ENCODE measurements at regions not wholly inside any gene's neighbourhood (a gene's known extent, or its start where the extent isn't known, plus 50 kb on each side); places are given as distances from the start of the nearest gene placed in this dataset.

- H3K9me3 ChIP-seq (ENCODE audit: control insufficient read depth, insufficient read depth, low read length): no peaks in the 10 kb centered on the region
- H3K4me1 ChIP-seq (ENCODE audit: insufficient read depth, low read length): peaks cover 29% of the 10 kb centered on the region
- H3K9ac ChIP-seq (ENCODE audit: low read depth, low read length): no peak overlapping the region
- H3K36me3 ChIP-seq (ENCODE audit: insufficient read depth, low read length): no peaks in the 10 kb centered on the region
These were observed 64.7 kb upstream of the MACF1 start for GRCh38 chr1:39139723-39140360.

- Histone ChIP-seq H3K9ac (ENCODE audit: low read depth, low read length) (no peak overlapping the region; the same call in 1 of the 2 replicates), H3K36me3 (ENCODE audit: insufficient read depth, low read length) (no peaks in the 10 kb centered on the region), H3K9me3 (ENCODE audit: control insufficient read depth, insufficient read depth, low read length) (no peaks in the 10 kb centered on the region)
These were observed 62.6 kb upstream of the MACF1 start for GRCh38 chr1:39141925-39142324.

GRCh38 chr1:39142401-39143060 lies 62.0 kb upstream of the MACF1 start:
- H3K9ac ChIP-seq (ENCODE audit: low read depth, low read length): peak overlapping the region; percentile 2; the same call in 1 of the 2 replicates
- H3K9me3 ChIP-seq (ENCODE audit: control insufficient read depth, insufficient read depth, low read length): no peaks in the 10 kb centered on the region

More at GRCh38 chr1:39141925-39142324, 62.6 kb upstream of the MACF1 start:
- peaks cover 34% of the 10 kb centered on the region for H3K4me1 ChIP-seq (ENCODE audit: insufficient read depth, low read length)

GRCh38 chr1:39144924-39145323 lies 59.6 kb upstream of the MACF1 start:
- Histone ChIP-seq H3K4me1 (ENCODE audit: insufficient read depth, low read length) (peaks cover 45% of the 10 kb centered on the region), H3K9me3 (ENCODE audit: control insufficient read depth, insufficient read depth, low read length) (no peaks in the 10 kb centered on the region), H3K9ac (ENCODE audit: low read depth, low read length) (no peak overlapping the region), H3K36me3 (ENCODE audit: insufficient read depth, low read length) (no peaks in the 10 kb centered on the region)

More at GRCh38 chr1:39142401-39143060, 62.0 kb upstream of the MACF1 start:
- Histone ChIP-seq H3K36me3 (ENCODE audit: insufficient read depth, low read length) (no peaks in the 10 kb centered on the region), H3K4me1 (ENCODE audit: insufficient read depth, low read length) (peaks cover 34% of the 10 kb centered on the region)

- Histone ChIP-seq H3K4me1 (ENCODE audit: insufficient read depth, low read length) (peaks cover 48% of the 10 kb centered on the region), H3K36me3 (ENCODE audit: insufficient read depth, low read length) (no peaks in the 10 kb centered on the region), H3K9me3 (ENCODE audit: control insufficient read depth, insufficient read depth, low read length) (no peaks in the 10 kb centered on the region), H3K9ac (ENCODE audit: low read depth, low read length) (no peak overlapping the region)
These were observed 59.0 kb upstream of the MACF1 start for GRCh38 chr1:39145331-39145965.

- Histone ChIP-seq H3K4me1 (ENCODE audit: insufficient read depth, low read length) (peaks cover 51% of the 10 kb centered on the region), H3K9me3 (ENCODE audit: control insufficient read depth, insufficient read depth, low read length) (no peaks in the 10 kb centered on the region), H3K36me3 (ENCODE audit: insufficient read depth, low read length) (no peaks in the 10 kb centered on the region), H3K9ac (ENCODE audit: low read depth, low read length) (no peak overlapping the region)
These were observed 57.8 kb upstream of the MACF1 start for GRCh38 chr1:39146681-39147080.

GRCh38 chr1:39147099-39148025 lies 57.1 kb upstream of the MACF1 start:
- no peaks in the 10 kb centered on the region for H3K9me3 ChIP-seq (ENCODE audit: control insufficient read depth, insufficient read depth, low read length)
- peaks cover 47% of the 10 kb centered on the region for H3K4me1 ChIP-seq (ENCODE audit: insufficient read depth, low read length)
- no peak overlapping the region for H3K9ac ChIP-seq (ENCODE audit: low read depth, low read length)
- H3K36me3 ChIP-seq (ENCODE audit: insufficient read depth, low read length): no peaks in the 10 kb centered on the region

- no peak overlapping the region for H3K9ac ChIP-seq (ENCODE audit: low read depth, low read length)
- no peaks in the 10 kb centered on the region for H3K36me3 ChIP-seq (ENCODE audit: insufficient read depth, low read length)
- H3K9me3 ChIP-seq (ENCODE audit: control insufficient read depth, insufficient read depth, low read length): no peaks in the 10 kb centered on the region
- H3K4me1 ChIP-seq (ENCODE audit: insufficient read depth, low read length): peaks cover 49% of the 10 kb centered on the region
These were observed 55.6 kb upstream of the MACF1 start for GRCh38 chr1:39148942-39149341.

- peaks cover 54% of the 10 kb centered on the region for H3K4me1 ChIP-seq (ENCODE audit: insufficient read depth, low read length)
- H3K36me3 ChIP-seq (ENCODE audit: insufficient read depth, low read length): no peaks in the 10 kb centered on the region
- H3K9me3 ChIP-seq (ENCODE audit: control insufficient read depth, insufficient read depth, low read length): no peaks in the 10 kb centered on the region
- H3K9ac ChIP-seq (ENCODE audit: low read depth, low read length): no peak overlapping the region
These were observed 55.0 kb upstream of the MACF1 start for GRCh38 chr1:39149509-39149908.

GRCh38 chr1:39150779-39151178 lies 53.7 kb upstream of the MACF1 start:
- no peaks in the 10 kb centered on the region for H3K36me3 ChIP-seq (ENCODE audit: insufficient read depth, low read length)
- H3K9ac ChIP-seq (ENCODE audit: low read depth, low read length): no peak overlapping the region
- H3K9me3 ChIP-seq (ENCODE audit: control insufficient read depth, insufficient read depth, low read length): no peaks in the 10 kb centered on the region
- H3K4me1 ChIP-seq (ENCODE audit: insufficient read depth, low read length): peaks cover 52% of the 10 kb centered on the region

GRCh38 chr1:39151267-39151666 lies 53.2 kb upstream of the MACF1 start:
- Histone ChIP-seq H3K9ac (ENCODE audit: low read depth, low read length) (no peak overlapping the region), H3K4me1 (ENCODE audit: insufficient read depth, low read length) (peaks cover 52% of the 10 kb centered on the region), H3K9me3 (ENCODE audit: control insufficient read depth, insufficient read depth, low read length) (no peaks in the 10 kb centered on the region), H3K36me3 (ENCODE audit: insufficient read depth, low read length) (no peaks in the 10 kb centered on the region)

GRCh38 chr1:39152923-39153322 lies 51.6 kb upstream of the MACF1 start:
- Histone ChIP-seq H3K9ac (ENCODE audit: low read depth, low read length) (no peak overlapping the region), H3K36me3 (ENCODE audit: insufficient read depth, low read length) (no peaks in the 10 kb centered on the region), H3K4me1 (ENCODE audit: insufficient read depth, low read length) (peaks cover 61% of the 10 kb centered on the region), H3K9me3 (ENCODE audit: control insufficient read depth, insufficient read depth, low read length) (no peaks in the 10 kb centered on the region)

- H3K36me3 ChIP-seq (ENCODE audit: insufficient read depth, low read length): no peaks in the 10 kb centered on the region
- no peaks in the 10 kb centered on the region for H3K9me3 ChIP-seq (ENCODE audit: control insufficient read depth, insufficient read depth, low read length)
- peaks cover 64% of the 10 kb centered on the region for H3K4me1 ChIP-seq (ENCODE audit: insufficient read depth, low read length)
- H3K9ac ChIP-seq (ENCODE audit: low read depth, low read length): no peak overlapping the region
These were observed 50.8 kb upstream of the MACF1 start for GRCh38 chr1:39153684-39154083.
